EL (cell line): ENCODE measurements at regions not wholly inside any gene's neighbourhood (a gene's known extent, or its start where the extent isn't known, plus 50 kb on each side); places are given as distances from the start of the nearest gene placed in this dataset.

Source experiments
- DNase-seq: peaks from one replicate; pipeline ENCODE4 v3.0.0-alpha.2; 2016

- DNase-seq: no peak
These were observed 696.2 kb upstream of the SLITRK5 start for GRCh38 chr13:86974995-86975328.

- DNase-seq: no peak
These were observed 694.4 kb upstream of the SLITRK5 start for GRCh38 chr13:86976521-86977324.

GRCh38 chr13:86986448-86986847 lies 684.7 kb upstream of the SLITRK5 start:
- no peak for DNase-seq

GRCh38 chr13:86992251-86992650 lies 678.9 kb upstream of the SLITRK5 start:
- DNase-seq: no peak

GRCh38 chr13:87003265-87003664 lies 667.9 kb upstream of the SLITRK5 start:
- no peak for DNase-seq

- no peak for DNase-seq
These were observed 665.7 kb upstream of the SLITRK5 start for GRCh38 chr13:87005511-87005910.

- no peak for DNase-seq
These were observed 635.6 kb upstream of the SLITRK5 start for GRCh38 chr13:87035526-87035925.

- DNase-seq: no peak
These were observed 628.2 kb upstream of the SLITRK5 start for GRCh38 chr13:87042946-87043345.

GRCh38 chr13:87052731-87053130 lies 618.4 kb upstream of the SLITRK5 start:
- no peak for DNase-seq

- DNase-seq: no peak
These were observed 613.2 kb upstream of the SLITRK5 start for GRCh38 chr13:87057807-87058520.

- no peak for DNase-seq
These were observed 612.3 kb upstream of the SLITRK5 start for GRCh38 chr13:87058786-87059329.

- DNase-seq: no peak
These were observed 592.0 kb upstream of the SLITRK5 start for GRCh38 chr13:87078947-87079795.

GRCh38 chr13:87080100-87080779 lies 590.9 kb upstream of the SLITRK5 start:
- no peak for DNase-seq

- no peak for DNase-seq
These were observed 587.0 kb upstream of the SLITRK5 start for GRCh38 chr13:87084192-87084591.

GRCh38 chr13:87087741-87088140 lies 583.4 kb upstream of the SLITRK5 start:
- DNase-seq: no peak

- no peak for DNase-seq
These were observed 581.8 kb upstream of the SLITRK5 start for GRCh38 chr13:87089391-87089790.

- no peak for DNase-seq
These were observed 577.8 kb upstream of the SLITRK5 start for GRCh38 chr13:87093399-87093798.

GRCh38 chr13:87094646-87095045 lies 576.5 kb upstream of the SLITRK5 start:
- DNase-seq: no peak

- DNase-seq: no peak
These were observed 570.7 kb upstream of the SLITRK5 start for GRCh38 chr13:87100431-87100830.

GRCh38 chr13:87107651-87108050 lies 563.5 kb upstream of the SLITRK5 start:
- DNase-seq: no peak

GRCh38 chr13:87120476-87120875 lies 550.7 kb upstream of the SLITRK5 start:
- no peak for DNase-seq

- DNase-seq: no peak
These were observed 548.6 kb upstream of the SLITRK5 start for GRCh38 chr13:87122551-87122950.
